NB4 (cell line): ENCODE measurements at regions not wholly inside any gene's neighbourhood (a gene's known extent, or its start where the extent isn't known, plus 50 kb on each side); places are given as distances from the start of the nearest gene placed in this dataset.

ENCODE experiments used
- POLR2A ChIP-seq: IDR thresholded peaks from 2 replicates; pipeline ENCODE4 v1.6.1; 2011; ENCODE audit warnings: mild to moderate bottlenecking; ENCODE audit not compliant: insufficient read length; ENCODE audit errors: extremely low read depth
- TF ChIP-seq, protein P1 (sequence below): IDR thresholded peaks from one replicate; pipeline ENCODE4 v1.5.1; 2012; ENCODE audit warnings: low read depth, low read length
- TF ChIP-seq, protein P2 (sequence below): IDR thresholded peaks from 2 replicates; pipeline ENCODE4 v1.6.1; 2011; ENCODE audit warnings: low read depth, low read length

DNA sequence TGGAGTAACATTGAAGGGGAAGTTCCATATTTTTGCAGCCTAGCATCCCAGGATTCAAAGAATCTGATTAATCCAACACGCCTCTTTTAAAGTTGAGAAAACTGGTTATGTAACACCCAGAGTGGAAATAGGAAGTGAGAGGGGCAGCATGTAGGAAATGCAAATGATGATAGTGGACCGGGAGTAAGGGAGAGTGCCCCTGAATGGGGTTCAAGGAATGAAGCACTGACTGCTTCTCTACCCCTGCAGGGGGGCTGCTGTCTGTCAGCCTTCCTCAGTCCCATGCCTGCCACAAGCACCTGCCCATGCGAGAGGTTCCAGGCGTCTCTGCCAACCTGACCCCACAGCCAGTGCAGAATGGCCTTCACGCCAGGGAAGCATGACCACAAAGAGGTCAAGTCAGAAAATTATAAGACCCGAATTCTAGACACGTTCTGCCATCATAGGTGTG is 126.5 kb upstream of the CCND2 start:
- TF ChIP-seq, protein P1, sequence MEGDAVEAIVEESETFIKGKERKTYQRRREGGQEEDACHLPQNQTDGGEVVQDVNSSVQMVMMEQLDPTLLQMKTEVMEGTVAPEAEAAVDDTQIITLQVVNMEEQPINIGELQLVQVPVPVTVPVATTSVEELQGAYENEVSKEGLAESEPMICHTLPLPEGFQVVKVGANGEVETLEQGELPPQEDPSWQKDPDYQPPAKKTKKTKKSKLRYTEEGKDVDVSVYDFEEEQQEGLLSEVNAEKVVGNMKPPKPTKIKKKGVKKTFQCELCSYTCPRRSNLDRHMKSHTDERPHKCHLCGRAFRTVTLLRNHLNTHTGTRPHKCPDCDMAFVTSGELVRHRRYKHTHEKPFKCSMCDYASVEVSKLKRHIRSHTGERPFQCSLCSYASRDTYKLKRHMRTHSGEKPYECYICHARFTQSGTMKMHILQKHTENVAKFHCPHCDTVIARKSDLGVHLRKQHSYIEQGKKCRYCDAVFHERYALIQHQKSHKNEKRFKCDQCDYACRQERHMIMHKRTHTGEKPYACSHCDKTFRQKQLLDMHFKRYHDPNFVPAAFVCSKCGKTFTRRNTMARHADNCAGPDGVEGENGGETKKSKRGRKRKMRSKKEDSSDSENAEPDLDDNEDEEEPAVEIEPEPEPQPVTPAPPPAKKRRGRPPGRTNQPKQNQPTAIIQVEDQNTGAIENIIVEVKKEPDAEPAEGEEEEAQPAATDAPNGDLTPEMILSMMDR, result no peak
- no peak for TF ChIP-seq POLR2A
- TF ChIP-seq, protein P2, sequence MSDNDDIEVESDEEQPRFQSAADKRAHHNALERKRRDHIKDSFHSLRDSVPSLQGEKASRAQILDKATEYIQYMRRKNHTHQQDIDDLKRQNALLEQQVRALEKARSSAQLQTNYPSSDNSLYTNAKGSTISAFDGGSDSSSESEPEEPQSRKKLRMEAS, result no peak
